Suppressor macrophage treated with lipopolysaccharide for 4 hours (primary cell): ENCODE measurements at regions not wholly inside any gene's neighbourhood (a gene's known extent, or its start where the extent isn't known, plus 50 kb on each side); places are given as distances from the start of the nearest gene placed in this dataset.
A peak's percentile ranks its signal among the peaks of the same experiment; 100 is the strongest.

Experiments
- DNase-seq: peaks from one replicate; pipeline ENCODE4 v3.0.0-alpha.2; 2020

GRCh38 chr20:60215816-60216730 is 257.9 kb downstream of the CDH26 start:
- no peak for DNase-seq

DNA sequence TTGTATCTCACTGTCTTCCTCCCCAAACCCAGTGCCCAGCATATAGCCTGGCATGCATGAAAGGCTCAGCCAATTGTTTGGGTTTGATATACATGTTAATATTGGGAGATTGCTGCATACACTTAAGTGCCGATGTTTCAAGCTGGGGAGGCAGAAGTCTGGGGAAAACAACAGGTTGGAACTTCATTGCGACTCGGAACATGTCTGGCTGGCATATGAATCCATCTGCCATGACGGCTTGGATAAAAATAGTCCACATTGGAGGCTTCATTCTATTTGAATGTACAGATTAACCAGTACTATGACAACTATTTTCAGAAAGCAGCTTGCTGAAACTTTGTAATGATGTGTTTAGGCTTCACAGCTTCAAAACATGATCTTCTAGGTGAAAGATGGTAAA is 261.0 kb downstream of the CDH26 start:
- no peak for DNase-seq

GRCh38 chr20:60219984-60220562 is 261.9 kb downstream of the CDH26 start:
- DNase-seq = no peak

DNA sequence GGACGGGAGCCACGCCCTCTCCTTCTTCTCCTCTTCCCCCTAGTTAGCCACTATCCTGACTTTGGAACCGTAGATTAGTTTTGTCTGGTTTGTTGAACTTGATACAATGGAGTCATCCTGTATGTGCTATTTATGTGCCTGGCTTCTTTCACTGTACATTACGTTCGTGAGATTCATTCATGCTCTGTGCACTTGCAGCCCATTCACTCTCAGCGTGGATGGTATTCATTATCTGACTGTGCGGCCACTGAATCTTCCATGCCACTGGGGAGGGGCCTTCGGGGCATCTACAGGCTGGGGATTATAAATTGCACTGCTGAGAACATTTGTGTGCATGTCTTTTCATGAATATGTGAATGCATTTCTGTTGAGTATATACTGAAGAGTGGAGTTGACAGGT is 262.5 kb downstream of the CDH26 start:
- DNase-seq = no peak

DNA sequence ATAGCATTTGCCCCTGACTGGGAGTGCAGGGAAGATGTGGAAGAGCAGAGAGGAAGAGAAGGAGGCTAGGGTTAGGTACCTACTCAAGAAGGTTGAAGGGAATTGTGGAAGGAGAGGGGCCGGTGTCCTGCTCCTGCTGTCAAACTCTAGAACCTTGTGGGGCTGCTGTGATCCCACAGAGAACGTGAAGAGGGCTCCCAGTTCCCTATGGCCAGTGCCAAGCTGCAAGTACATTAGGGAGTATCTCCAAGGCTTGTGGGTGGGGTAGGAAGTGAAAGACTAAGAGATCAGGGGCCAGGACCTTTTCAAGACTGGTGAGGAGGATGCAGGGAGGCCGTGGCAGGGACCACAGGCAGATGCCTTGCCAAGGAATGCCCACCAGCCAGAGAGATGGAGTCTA is 263.4 kb downstream of the CDH26 start:
- DNase-seq = no peak

DNA sequence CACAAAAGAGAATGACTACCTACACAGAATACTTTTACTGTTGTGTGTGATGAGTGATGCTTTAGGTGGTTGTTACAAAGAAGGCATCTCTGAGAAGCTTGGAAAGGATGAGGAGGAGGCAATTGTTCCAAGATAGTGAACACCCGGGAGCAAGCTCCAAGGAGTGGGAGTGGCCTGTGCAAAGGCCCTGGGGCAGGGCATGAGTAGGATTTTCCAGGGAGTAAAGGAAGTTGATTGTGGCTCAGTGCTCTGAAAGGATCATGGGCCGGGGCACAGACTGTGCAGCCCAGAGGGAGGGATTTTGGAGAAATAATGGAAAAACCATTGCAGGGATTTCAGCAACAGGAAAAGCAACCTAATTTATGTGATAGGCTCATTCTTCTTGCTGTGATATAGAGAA is 264.3 kb downstream of the CDH26 start:
- no peak for DNase-seq

DNA sequence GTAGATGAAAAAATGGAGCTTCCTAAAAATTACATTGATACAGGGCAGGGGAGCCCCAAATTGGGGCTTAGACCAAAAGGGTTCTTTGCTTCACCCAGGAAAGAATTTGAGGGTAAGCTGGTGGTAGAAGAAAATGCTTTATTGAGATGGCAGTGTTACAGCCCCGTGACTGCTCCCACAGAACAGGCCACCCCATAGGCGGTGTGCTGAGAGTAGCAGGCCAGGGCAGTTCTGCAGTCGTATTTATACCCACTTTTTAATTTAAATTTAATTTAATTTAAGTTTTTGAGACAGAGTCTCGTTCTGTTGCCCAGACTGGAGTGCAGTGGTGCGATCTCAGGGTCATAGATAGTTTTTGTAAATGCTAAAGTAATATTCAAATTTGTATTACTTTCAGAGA is 265.0 kb downstream of the CDH26 start:
- DNase-seq = no peak

GRCh38 chr20:60224914-60225313 is 266.7 kb downstream of the CDH26 start:
- no peak for DNase-seq

DNA sequence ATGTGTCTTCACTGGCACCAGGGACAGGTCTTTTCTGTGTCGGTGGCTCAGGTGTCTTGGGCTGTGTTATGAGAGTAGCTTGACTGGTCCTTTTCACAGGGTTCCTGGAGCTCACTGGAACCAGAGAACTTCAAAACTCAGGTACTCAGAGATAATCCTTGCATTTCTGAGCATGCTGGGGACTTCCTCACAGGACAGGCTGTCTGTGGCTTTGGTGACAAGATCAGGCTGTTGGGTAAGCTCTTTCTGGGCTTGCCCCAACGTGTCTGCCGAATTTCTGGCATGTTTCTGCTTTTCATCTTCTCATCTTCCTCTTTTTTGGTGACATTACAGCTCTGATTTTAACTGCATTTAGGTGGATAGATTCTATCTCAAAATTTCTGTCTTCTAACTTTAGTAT is 270.0 kb downstream of the CDH26 start:
- DNase-seq = peak; percentile 52

GRCh38 chr20:60232380-60232779 is 274.2 kb downstream of the CDH26 start:
- no peak for DNase-seq

DNA sequence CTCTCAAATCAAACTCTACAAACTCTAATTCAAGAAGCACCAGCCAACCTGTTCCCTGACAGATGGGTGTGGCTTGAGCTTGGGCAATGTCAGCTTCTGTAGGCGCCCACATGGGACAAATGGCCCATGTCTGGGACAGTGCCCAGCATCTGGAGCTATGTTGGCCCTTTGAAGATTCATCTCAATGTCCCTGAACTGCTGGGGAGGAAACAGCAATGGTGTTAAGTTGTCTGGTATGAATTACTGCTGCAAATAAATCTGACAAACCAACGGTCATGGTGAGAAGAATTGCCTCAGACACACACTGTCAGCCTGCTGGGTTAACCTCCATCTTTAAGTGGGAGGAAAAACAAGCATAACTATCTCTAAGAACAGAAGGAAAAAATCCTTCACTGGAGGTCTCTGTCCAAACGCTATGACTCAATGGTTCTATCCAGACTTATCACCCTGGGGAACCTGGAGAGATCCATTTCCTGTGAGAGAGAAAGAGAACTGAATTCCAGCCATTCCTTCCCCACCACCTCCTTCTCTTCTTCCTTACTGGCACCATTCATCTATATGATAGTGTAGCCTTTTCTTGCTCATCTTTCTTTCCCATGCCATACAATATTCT is 274.9 kb downstream of the CDH26 start:
- DNase-seq = no peak

GRCh38 chr20:60236613-60237012 is 278.4 kb downstream of the CDH26 start:
- no peak for DNase-seq

DNA sequence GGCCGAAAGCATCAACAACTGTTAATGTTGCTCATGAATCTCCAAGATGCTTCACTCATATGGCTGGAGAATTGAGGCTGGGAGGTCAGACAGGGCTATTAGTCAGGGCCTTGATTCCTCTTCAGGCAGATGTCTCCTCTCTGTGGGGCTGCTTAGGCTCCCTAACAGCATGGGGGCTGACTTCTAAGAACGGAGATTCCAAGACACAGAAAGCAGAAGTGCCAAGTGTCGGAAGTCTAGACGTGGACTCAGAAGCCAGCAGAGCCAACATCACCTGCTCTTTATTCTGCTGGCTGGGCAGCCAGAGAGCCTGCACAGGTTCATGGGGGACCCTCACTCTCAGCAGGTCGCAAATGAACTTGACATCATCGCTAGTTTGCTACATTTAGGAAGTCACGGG is 279.8 kb downstream of the CDH26 start:
- no peak for DNase-seq

- no peak for DNase-seq
Measured at GRCh38 chr20:60238992-60239660, 280.9 kb downstream of the CDH26 start.

GRCh38 chr20:60239956-60240355 is 281.7 kb downstream of the CDH26 start:
- no peak for DNase-seq

- DNase-seq = no peak
Measured at GRCh38 chr20:60240415-60240814, 282.2 kb downstream of the CDH26 start.

- DNase-seq = no peak
Measured at GRCh38 chr20:60240986-60241385, 282.8 kb downstream of the CDH26 start.

DNA sequence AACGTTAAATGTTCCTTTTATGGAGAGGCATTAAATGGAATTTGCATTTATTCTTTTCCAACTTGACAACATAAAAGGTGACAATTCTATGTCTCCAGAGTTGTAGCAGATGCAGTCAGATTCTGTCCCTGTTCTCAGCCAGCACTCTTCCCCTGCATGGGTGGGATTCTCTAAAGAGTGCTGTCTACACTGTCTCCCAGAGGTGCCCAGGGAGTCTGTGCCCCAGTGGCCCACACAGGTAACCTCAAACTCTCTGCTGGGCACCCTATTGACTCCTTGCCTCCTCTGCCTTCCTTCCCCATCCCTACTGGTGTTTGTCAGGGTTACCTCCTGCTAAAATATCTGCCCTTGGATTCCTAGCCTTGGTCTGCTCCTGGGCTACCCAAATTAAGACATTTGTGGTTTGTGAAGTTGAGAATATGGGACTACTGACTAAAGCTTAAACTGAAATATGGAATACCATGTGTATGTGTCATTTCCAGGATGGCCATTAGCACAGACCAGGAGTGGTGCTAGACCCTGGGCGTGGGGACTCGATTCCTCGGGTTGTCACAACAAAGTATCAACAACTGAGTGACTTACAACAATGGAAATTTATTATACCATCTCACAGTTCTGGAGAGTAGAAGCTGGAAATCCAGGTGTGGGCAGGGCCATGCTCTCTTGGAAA is 284.7 kb downstream of the CDH26 start:
- no peak for DNase-seq

GRCh38 chr20:60244373-60245146 is 286.3 kb downstream of the CDH26 start:
- DNase-seq = no peak

DNA sequence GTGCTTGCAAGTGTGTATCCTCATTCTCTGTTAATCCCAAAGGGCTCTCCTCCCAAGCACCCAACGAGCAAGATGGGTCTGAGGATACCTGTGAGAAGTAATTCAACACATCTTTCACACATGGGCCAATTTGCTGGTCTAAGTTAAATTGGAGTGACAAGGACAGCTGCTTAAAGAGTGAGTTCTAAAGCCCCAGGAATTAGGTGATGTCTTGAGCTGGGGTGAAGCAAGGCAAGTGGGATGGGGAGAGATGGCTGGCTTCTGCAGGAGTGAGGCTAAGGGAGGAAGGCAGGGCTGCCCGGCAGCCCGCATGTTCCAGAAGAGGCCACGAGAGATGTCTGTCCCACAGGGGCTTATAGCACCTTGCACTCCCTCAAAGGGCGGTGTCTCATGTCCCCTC is 288.5 kb downstream of the CDH26 start:
- no peak for DNase-seq

DNA sequence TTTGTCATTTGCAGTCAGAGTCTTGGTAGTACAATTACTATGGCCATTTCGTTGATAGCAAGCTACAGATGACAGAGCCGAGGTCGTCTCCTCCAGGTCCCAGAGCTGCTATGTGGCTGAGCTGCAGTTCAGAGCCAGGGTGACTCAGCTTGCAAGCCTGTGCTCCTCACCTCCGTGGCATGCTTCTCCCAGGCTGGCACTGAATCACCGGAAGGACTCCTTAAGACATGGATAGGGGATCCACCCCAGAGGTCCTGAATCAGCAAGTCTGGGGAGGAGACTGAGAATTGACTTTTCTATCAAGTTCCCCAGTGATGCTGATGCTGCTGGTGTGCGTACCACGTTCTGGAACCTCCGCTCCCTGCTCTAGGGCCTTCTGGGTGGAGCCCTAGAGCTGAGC is 291.2 kb downstream of the CDH26 start:
- no peak for DNase-seq

GRCh38 chr20:60250251-60250650 is 292.0 kb downstream of the CDH26 start:
- DNase-seq = no peak
